ENCODE measurements at regions not wholly inside any gene's neighbourhood (a gene's known extent, or its start where the extent isn't known, plus 50 kb on each side); places are given as distances from the start of the nearest gene placed in this dataset.

DNA sequence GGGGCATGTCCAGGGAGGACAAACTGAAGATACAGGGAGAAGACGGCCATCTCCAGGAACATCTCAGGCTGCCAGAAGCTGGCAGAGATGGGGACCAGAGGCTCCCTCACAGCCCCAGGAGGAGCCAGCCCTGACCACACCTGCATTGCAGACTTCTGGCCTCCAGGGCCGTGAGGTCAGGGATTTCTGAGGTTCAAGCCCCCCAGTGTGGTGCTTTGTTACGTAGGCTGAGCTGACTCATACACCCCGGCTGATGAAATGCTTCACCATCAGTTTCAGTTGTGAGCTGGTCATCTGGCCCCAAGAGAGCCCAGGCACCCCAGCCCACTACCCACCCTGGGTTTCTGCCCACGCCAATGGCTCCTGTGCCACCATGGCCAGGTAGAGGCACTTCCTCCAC lies 106.4 kb downstream of the SIK1 start:
- WGBS, 2 donors = 90% methylated on average over 5 of the region's 5 CpGs

DNA sequence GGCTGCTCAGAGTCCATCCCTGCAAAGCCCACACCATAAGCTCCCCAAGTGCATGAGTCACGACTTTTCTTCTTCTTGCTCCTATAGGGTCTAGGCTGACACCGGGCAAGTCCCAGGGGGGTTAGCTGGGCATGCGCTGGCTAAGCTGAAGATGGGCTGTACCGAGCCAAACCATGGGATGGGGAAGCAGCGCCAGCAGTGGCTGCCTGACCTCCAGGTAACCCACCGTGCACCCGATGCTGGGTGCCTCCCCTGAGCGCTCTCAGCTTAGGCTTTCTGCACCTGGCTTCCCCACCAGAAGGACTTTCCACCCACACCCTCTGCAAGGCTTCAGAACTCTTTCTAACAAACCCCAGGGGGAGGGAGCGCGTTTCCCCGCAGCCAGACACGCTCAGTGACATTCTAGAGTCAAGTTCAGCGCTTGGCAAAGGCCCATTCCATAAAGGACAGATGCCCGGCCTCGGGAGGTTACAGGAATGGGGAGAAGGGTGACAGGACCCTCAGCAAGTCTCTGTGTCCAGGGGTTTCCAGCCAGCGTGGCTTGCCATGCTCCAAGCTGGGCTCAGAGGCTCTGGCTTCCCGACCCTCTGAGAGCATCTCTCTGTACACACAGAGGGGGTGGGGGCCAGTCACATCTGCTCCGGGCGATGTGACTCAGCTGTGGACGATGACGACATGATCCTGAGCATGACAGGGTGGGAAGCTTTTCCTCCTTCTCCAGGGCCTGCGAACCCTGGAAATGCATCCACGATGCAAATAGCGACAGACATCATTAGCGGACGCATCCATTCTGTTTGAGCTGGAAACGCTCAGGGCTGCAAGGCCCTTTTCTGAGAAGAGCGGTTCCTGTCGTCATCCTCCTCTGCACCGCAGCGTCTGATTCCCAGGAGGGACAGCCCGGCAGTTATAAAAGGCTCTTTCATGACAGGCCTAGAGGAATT lies 107.8 kb downstream of the SIK1 start:
- Histone ChIP-seq H3K27me3 (ENCODE audit: control insufficient read depth in 1 of 2, insufficient read depth in 2 of 2, low read length in 2 of 2) (no peaks in the 10 kb centered on the region), H3K36me3 (ENCODE audit: control insufficient read depth in 2 of 2, insufficient read depth in 2 of 2, low read length in 1 of 2) (no peaks in the 10 kb centered on the region), H3K4me3 (ENCODE audit: low read depth in 1 of 2, low read length in 2 of 2) (no peak overlapping the region), H3K4me1 (ENCODE audit: control insufficient read depth in 2 of 2, insufficient read depth in 2 of 2, low read length in 1 of 2) (peaks cover 0 to 7% of the 10 kb centered on the region in 2 donors), H3K27ac (ENCODE audit: low read depth in 2 of 2, low read length in 1 of 2) (no peak overlapping the region), H3K9me3 (ENCODE audit: control insufficient read depth in 2 of 2, insufficient read depth in 1 of 2, low read depth in 1 of 2, low read length in 1 of 2) (peaks cover 0 to 10% of the 10 kb centered on the region in 2 donors)
- 48 to 64% methylated on average over 32 of the region's 32 CpGs for WGBS, 2 donors

More for the DNA sequence above, 106.4 kb downstream of the SIK1 start:
- Histone ChIP-seq H3K9me3 (ENCODE audit: control insufficient read depth in 2 of 2, insufficient read depth in 1 of 2, low read depth in 1 of 2, low read length in 1 of 2) (peaks cover 0 to 10% of the 10 kb centered on the region in 2 donors), H3K4me3 (ENCODE audit: low read depth in 1 of 2, low read length in 2 of 2) (no peak overlapping the region), H3K4me1 (ENCODE audit: control insufficient read depth in 2 of 2, insufficient read depth in 2 of 2, low read length in 1 of 2) (peaks cover 0 to 9% of the 10 kb centered on the region in 2 donors), H3K36me3 (ENCODE audit: control insufficient read depth in 2 of 2, insufficient read depth in 2 of 2, low read length in 1 of 2) (no peaks in the 10 kb centered on the region), H3K27me3 (ENCODE audit: control insufficient read depth in 1 of 2, insufficient read depth in 2 of 2, low read length in 2 of 2) (no peaks in the 10 kb centered on the region), H3K27ac (ENCODE audit: low read depth in 2 of 2, low read length in 1 of 2) (no peak overlapping the region)

DNA sequence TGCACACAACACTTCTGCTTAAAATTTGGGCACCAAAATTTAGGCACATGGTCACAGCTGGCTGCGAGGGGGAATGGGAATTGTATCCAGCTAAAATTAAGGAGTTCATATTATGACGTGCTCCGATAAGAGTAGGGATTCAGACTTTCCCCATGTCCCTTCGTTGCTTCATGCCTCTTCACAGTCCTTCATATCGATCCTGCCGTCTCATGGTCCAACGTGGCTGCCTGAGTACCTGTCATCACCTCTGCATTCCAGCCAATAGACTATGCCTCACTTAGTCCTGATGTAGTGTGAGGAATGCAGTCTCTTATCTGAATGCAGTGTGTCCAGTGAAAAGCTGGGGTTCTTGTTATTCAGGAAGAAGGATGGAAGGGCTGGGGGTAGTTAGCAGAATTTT lies 108.6 kb downstream of the SIK1 start:
- Histone ChIP-seq H3K27ac (ENCODE audit: low read depth in 2 of 2, low read length in 1 of 2) (no peak overlapping the region), H3K4me1 (ENCODE audit: control insufficient read depth in 2 of 2, insufficient read depth in 2 of 2, low read length in 1 of 2) (peaks cover 0 to 7% of the 10 kb centered on the region in 2 donors), H3K36me3 (ENCODE audit: control insufficient read depth in 2 of 2, insufficient read depth in 2 of 2, low read length in 1 of 2) (no peaks in the 10 kb centered on the region), H3K9me3 (ENCODE audit: control insufficient read depth in 2 of 2, insufficient read depth in 1 of 2, low read depth in 1 of 2, low read length in 1 of 2) (peaks cover 0 to 10% of the 10 kb centered on the region in 2 donors), H3K27me3 (ENCODE audit: control insufficient read depth in 1 of 2, insufficient read depth in 2 of 2, low read length in 2 of 2) (no peaks in the 10 kb centered on the region), H3K4me3 (ENCODE audit: low read depth in 1 of 2, low read length in 2 of 2) (no peak overlapping the region)
- 96% methylated on average over 7 of the region's 7 CpGs for WGBS, 2 donors

DNA sequence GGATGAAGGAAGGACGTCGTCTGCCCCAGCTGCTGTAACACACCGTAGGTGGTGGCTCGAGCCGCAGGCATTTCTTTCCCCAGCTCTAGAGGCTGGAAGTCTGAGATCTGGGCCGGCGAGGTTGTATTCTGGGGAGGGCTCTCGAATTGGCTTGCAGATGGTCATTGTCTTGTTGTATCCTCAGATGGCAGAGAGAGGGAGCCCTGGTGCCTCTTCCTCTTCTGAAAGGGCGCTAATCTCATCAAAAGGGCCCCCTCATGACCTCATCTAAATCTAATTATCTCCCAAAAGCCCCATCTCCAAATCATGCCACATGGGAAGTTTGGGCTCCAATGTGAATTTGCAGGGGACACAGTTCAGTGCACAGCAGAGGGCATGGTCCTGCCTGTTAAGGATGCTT lies 109.0 kb downstream of the SIK1 start:
- Histone ChIP-seq H3K27me3 (ENCODE audit: control insufficient read depth in 1 of 2, insufficient read depth in 2 of 2, low read length in 2 of 2) (no peaks in the 10 kb centered on the region), H3K4me1 (ENCODE audit: control insufficient read depth in 2 of 2, insufficient read depth in 2 of 2, low read length in 1 of 2) (peaks cover 0 to 7% of the 10 kb centered on the region in 2 donors)
- 85% methylated on average over 9 of the region's 9 CpGs for WGBS, 2 donors

DNA sequence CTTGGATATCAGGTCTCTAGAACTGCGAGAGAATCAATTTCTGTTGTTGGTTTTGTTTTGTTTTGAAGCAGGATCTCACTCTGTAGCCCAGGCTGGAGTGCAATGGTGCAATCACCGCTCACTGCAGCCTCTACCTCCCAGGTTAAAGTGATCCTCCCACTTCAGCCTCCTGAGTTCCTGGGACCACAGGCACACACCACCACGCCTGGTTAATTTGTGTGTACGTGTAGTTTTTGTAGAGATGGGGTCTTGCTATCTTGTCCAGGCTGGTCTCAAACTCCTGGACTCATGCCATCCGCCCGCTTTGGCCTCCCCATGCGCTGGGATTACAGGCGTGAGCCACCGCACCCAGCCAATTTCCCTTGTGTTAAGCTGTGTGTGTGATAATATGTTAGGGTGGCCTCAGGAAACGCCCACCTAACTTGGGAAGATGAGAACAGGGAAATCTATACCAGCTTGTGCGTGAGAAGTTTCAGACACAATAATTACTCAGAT lies 109.6 kb downstream of the SIK1 start:
- H3K27ac ChIP-seq (ENCODE audit: low read depth in 2 of 2, low read length in 1 of 2) = no peak overlapping the region
- WGBS, 2 donors = 96 to 97% methylated on average over 11 of the region's 11 CpGs
- H3K4me1 ChIP-seq (ENCODE audit: control insufficient read depth in 2 of 2, insufficient read depth in 2 of 2, low read length in 1 of 2) = peaks cover 0 to 9% of the 10 kb centered on the region in 2 donors
- no peaks in the 10 kb centered on the region for H3K36me3 ChIP-seq (ENCODE audit: control insufficient read depth in 2 of 2, insufficient read depth in 2 of 2, low read length in 1 of 2)
- H3K9me3 ChIP-seq (ENCODE audit: control insufficient read depth in 2 of 2, insufficient read depth in 1 of 2, low read depth in 1 of 2, low read length in 1 of 2) = peaks cover 0 to 6% of the 10 kb centered on the region in 2 donors
- no peak overlapping the region for H3K4me3 ChIP-seq (ENCODE audit: low read depth in 1 of 2, low read length in 2 of 2)
- no peaks in the 10 kb centered on the region for H3K27me3 ChIP-seq (ENCODE audit: control insufficient read depth in 1 of 2, insufficient read depth in 2 of 2, low read length in 2 of 2)

More for the DNA sequence above, 109.0 kb downstream of the SIK1 start:
- H3K36me3 ChIP-seq (ENCODE audit: control insufficient read depth in 2 of 2, insufficient read depth in 2 of 2, low read length in 1 of 2) = no peaks in the 10 kb centered on the region
- no peak overlapping the region for H3K27ac ChIP-seq (ENCODE audit: low read depth in 2 of 2, low read length in 1 of 2)
- peaks cover 0 to 10% of the 10 kb centered on the region in 2 donors for H3K9me3 ChIP-seq (ENCODE audit: control insufficient read depth in 2 of 2, insufficient read depth in 1 of 2, low read depth in 1 of 2, low read length in 1 of 2)
- H3K4me3 ChIP-seq (ENCODE audit: low read depth in 1 of 2, low read length in 2 of 2) = no peak overlapping the region

DNA sequence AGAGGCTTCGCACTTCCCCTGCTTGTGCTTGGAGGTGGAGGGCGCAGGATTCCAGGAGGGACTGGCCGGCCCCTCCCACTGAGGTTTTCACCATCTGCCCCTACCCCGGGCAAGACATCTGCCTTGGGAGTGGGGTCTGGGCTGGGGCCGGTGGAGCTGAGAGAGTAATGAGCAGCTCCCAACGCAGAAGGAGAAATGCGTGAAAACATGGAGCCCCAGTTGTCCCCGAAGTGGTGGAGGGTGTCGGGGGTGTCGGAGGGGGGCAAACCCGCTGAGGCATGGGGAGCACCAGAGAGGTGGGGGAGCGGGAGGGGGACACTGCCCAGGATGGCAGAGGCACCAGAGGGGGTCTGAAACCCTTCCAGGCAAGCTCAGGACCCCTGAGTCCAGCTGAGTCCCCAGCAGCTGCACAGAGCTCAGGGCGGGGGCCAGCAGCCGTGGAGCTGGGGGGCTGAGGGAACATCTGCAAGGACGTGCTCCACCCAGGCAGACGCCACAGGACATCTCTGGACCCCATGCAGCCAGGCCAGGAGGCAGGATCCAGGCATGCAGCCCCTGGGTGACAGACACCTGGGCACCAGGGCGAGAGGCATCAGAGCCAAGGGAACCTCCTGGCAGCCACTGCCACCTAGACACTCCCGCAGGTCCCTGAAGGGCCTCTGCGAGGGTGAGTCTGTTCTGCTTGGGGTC lies 110.6 kb downstream of the SIK1 start:
- Histone ChIP-seq H3K9me3 (ENCODE audit: control insufficient read depth in 2 of 2, insufficient read depth in 1 of 2, low read depth in 1 of 2, low read length in 1 of 2) (peaks cover 0 to 6% of the 10 kb centered on the region in 2 donors), H3K27ac (ENCODE audit: low read depth in 2 of 2, low read length in 1 of 2) (no peak overlapping the region)
- 92 to 93% methylated on average over 18 to 19 of the region's 19 CpGs for WGBS, 2 donors

DNA sequence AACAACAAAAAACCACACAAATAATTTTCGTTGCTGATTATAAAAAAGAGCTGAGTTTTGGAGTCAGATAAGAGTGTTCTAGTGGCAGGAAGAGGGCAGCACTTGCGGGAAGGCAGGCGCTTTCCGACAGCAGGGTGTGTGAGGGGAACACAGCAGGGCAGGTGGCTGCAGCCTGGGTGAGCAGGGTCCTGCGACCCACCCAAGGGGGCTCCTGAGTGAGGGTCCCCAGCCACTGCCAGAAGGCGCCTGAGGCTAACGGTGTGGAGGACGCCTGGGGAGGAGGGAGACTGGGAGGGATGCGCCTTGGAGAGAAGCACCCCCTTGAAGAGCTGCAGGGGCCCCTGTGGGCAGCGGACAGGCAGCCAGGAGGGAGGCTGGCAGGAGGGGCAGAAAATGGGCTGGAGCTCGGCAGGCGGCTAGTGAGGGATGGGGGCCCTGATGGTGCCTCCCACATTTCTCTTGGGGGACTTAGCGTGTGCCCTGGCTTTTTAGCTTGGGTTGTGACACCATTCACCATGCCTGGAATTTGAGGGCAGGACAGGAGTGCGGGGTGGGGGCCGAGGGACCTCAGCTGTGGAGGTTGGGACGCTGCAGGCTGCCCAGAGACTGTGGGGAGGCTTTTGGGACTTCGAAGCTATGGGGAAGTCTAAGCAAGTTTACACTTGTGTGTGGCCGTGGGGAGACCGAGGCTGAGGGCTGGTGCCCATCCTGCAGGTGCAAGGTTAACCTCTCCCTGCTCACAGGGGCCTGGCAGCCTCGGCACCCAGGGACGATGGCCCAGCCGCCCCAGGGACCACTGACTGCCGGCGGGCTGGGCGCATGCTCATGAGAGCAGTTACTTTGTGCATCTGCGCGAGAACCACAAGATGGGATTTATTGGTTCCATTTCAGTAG lies 111.4 kb downstream of the SIK1 start:
- H3K4me1 ChIP-seq (ENCODE audit: control insufficient read depth in 2 of 2, insufficient read depth in 2 of 2, low read length in 1 of 2) = peaks cover 0 to 14% of the 10 kb centered on the region in 2 donors
- WGBS, 2 donors = 81 to 82% methylated on average over 27 of the region's 27 CpGs
- no peaks in the 10 kb centered on the region for H3K36me3 ChIP-seq (ENCODE audit: control insufficient read depth in 2 of 2, insufficient read depth in 2 of 2, low read length in 1 of 2)
- no peaks in the 10 kb centered on the region for H3K27me3 ChIP-seq (ENCODE audit: control insufficient read depth in 1 of 2, insufficient read depth in 2 of 2, low read length in 2 of 2)
- peaks cover 0 to 6% of the 10 kb centered on the region in 2 donors for H3K9me3 ChIP-seq (ENCODE audit: control insufficient read depth in 2 of 2, insufficient read depth in 1 of 2, low read depth in 1 of 2, low read length in 1 of 2)
- no peak overlapping the region for H3K4me3 ChIP-seq (ENCODE audit: low read depth in 1 of 2, low read length in 2 of 2)
- H3K27ac ChIP-seq (ENCODE audit: low read depth in 2 of 2, low read length in 1 of 2) = no peak overlapping the region

More for the DNA sequence above, 110.6 kb downstream of the SIK1 start:
- Histone ChIP-seq H3K4me1 (ENCODE audit: control insufficient read depth in 2 of 2, insufficient read depth in 2 of 2, low read length in 1 of 2) (peaks cover 0 to 13% of the 10 kb centered on the region in 2 donors), H3K36me3 (ENCODE audit: control insufficient read depth in 2 of 2, insufficient read depth in 2 of 2, low read length in 1 of 2) (no peaks in the 10 kb centered on the region), H3K27me3 (ENCODE audit: control insufficient read depth in 1 of 2, insufficient read depth in 2 of 2, low read length in 2 of 2) (no peaks in the 10 kb centered on the region), H3K4me3 (ENCODE audit: low read depth in 1 of 2, low read length in 2 of 2) (no peak overlapping the region)

DNA sequence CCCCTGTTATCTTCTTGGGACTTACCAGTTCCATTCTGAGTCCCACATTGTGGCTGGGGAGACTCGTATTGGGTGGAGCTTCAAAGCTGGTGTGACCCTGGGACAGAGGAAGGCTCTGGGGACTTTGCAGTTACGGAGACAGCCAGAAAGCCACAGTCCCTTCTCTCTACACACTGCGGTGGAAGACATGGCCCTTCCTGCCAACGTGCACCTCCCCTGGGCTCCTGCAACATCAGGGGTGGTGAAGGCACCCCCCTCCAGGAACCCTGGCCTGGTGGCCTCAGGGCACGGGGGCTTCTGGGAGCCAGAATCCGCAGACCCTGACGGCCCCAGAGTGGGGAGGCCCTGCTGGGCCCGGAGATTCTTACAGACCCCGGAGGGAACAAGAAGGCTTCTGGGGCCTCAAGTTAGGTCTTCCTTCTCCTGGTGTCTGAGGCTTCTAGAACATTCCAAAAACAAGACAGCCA lies 113.0 kb downstream of the SIK1 start:
- H3K9me3 ChIP-seq (ENCODE audit: control insufficient read depth in 2 of 2, insufficient read depth in 1 of 2, low read depth in 1 of 2, low read length in 1 of 2) = peaks cover 0 to 6% of the 10 kb centered on the region in 2 donors
- H3K27ac ChIP-seq (ENCODE audit: low read depth in 2 of 2, low read length in 1 of 2) = no peak overlapping the region
- WGBS, 2 donors = 90 to 93% methylated on average over 9 of the region's 9 CpGs

More for the DNA sequence above, 113.0 kb downstream of the SIK1 start:
- H3K4me1 ChIP-seq (ENCODE audit: control insufficient read depth in 2 of 2, insufficient read depth in 2 of 2, low read length in 1 of 2) = peaks cover 0 to 9% of the 10 kb centered on the region in 2 donors
- no peaks in the 10 kb centered on the region for H3K36me3 ChIP-seq (ENCODE audit: control insufficient read depth in 2 of 2, insufficient read depth in 2 of 2, low read length in 1 of 2)
- H3K27me3 ChIP-seq (ENCODE audit: control insufficient read depth in 1 of 2, insufficient read depth in 2 of 2, low read length in 2 of 2) = no peaks in the 10 kb centered on the region
- no peak overlapping the region for H3K4me3 ChIP-seq (ENCODE audit: low read depth in 1 of 2, low read length in 2 of 2)
